GM12872 (cell line): ENCODE measurements at regions not wholly inside any gene's neighbourhood (a gene's known extent, or its start where the extent isn't known, plus 50 kb on each side); places are given as distances from the start of the nearest gene placed in this dataset.

Experiments
- CTCF ChIP-seq: IDR thresholded peaks from 3 replicates; pipeline ENCODE4 v1.5.1; 2011; ENCODE audit warnings: low read depth, mild to moderate bottlenecking, low read length, moderate library complexity; ENCODE audit not compliant: insufficient read depth

GRCh38 chrX:39752815-39753214 is 344.9 kb downstream of the BCOR start:
- no peak for TF ChIP-seq CTCF

- TF ChIP-seq CTCF: no peak
These were observed 344.3 kb downstream of the BCOR start for GRCh38 chrX:39753293-39753996.

- no peak for TF ChIP-seq CTCF
These were observed 342.4 kb downstream of the BCOR start for GRCh38 chrX:39755143-39756032.

- TF ChIP-seq CTCF: no peak
These were observed 341.5 kb downstream of the BCOR start for GRCh38 chrX:39756086-39756883.

- TF ChIP-seq CTCF: no peak
These were observed 339.8 kb downstream of the BCOR start for GRCh38 chrX:39757971-39758370.

GRCh38 chrX:39758791-39759525 is 338.8 kb downstream of the BCOR start:
- TF ChIP-seq CTCF: no peak
